ENCODE measurements at regions not wholly inside any gene's neighbourhood (a gene's known extent, or its start where the extent isn't known, plus 50 kb on each side); places are given as distances from the start of the nearest gene placed in this dataset.

- FAIRE-seq (no peak), DNase-seq (ENCODE audit: low read depth, low spot score) (no peak)
- Histone ChIP-seq H3K27ac (ENCODE audit: insufficient read depth, low read depth, low read length) (no peak overlapping the region), H3K9ac (replicated peaks; ENCODE audit: extremely low read depth, insufficient read depth, low read length) (no peak overlapping the region), H3K4me3 (replicated peaks in 1 of 3; ENCODE audit: insufficient read depth in 1 of 3, low read depth in 1 of 3, low read length in 3 of 3) (no peak overlapping the region), H4K20me1 (replicated peaks; ENCODE audit: control insufficient read depth, extremely low read depth, insufficient read depth, low read length) (no peaks in the 10 kb centered on the region), H3K27me3 (ENCODE audit: control insufficient read depth in 2 of 2, insufficient read depth in 2 of 2, low read length in 2 of 2) (no peaks in the 10 kb centered on the region), H3K4me1 (ENCODE audit: control insufficient read depth, extremely low read depth, insufficient read depth, low read length) (no peaks in the 10 kb centered on the region), H3K9me3 (replicated peaks; ENCODE audit: control insufficient read depth, insufficient read depth, low read length) (no peaks in the 10 kb centered on the region), H2AFZ (ENCODE audit: low read depth, low read length) (no peak overlapping the region), H3K36me3 (ENCODE audit: control insufficient read depth in 2 of 2, extremely low read depth in 1 of 2, insufficient read depth in 2 of 2, low read length in 2 of 2) (no peaks in the 10 kb centered on the region), H3K4me2 (ENCODE audit: insufficient read depth, low read length) (no peak overlapping the region), H3K79me2 (ENCODE audit: control insufficient read depth, insufficient read depth, low read length) (no peaks in the 10 kb centered on the region), H3K9me1 (replicated peaks; ENCODE audit: control insufficient read depth, extremely low read depth, insufficient read depth, low read length) (no peaks in the 10 kb centered on the region)
- dilution Hi-C loops (cut with MboI; ENCODE audit: extremely low pct_ligation_motif_present, low sequenced_read_pairs): no loop called here
- TF ChIP-seq CTCF (IDR thresholded peaks at IDR 0.05; ENCODE audit: extremely low read depth in 1 of 2, insufficient read depth in 1 of 2, low read depth in 1 of 2, low read length in 2 of 2) (no peak), JUN (IDR thresholded peaks at IDR 0.05; ENCODE audit: borderline replicate concordance, insufficient read depth, insufficient read length, low read depth) (no peak), POLR2A (IDR thresholded peaks at IDR 0.05; ENCODE audit: low read depth, low read length) (no peak), EZH2 (IDR thresholded peaks at IDR 0.05; ENCODE audit: borderline replicate concordance, low read depth, low read length, severe bottlenecking) (no peak), GATA2 (IDR thresholded peaks at IDR 0.05; ENCODE audit: insufficient read depth, insufficient read length, low read depth, low read length) (no peak), MAX (IDR thresholded peaks at IDR 0.05; ENCODE audit: insufficient read depth, insufficient read length) (no peak), MYC (IDR thresholded peaks at IDR 0.05; ENCODE audit: low read depth, low read length) (no peak), POLR2AphosphoS5 (IDR thresholded peaks at IDR 0.05; ENCODE audit: insufficient read depth, low read depth, low read length) (no peak), FOS (IDR thresholded peaks at IDR 0.05; ENCODE audit: borderline replicate concordance, insufficient read depth, low read length) (no peak)
- POLR2A ChIA-PET: no interaction called here
- intact Hi-C loops (cut with micrococcal nuclease): no loop called here
- CTCF ChIA-PET: no interaction called here
- no TSS peak for BruUV-seq (replicated peaks)
These were observed 1365.3 kb downstream of the GATA3 start for GRCh38 chr10:9419757-9420156.

Data from endothelial cell of umbilical vein (primary cell).